B cell (primary cell): ENCODE measurements at regions not wholly inside any gene's neighbourhood (a gene's known extent, or its start where the extent isn't known, plus 50 kb on each side); places are given as distances from the start of the nearest gene placed in this dataset.

Experiments used
- ATAC-seq: fragments of 200-7000 bp; cut with Tn5 transposase; one replicate; pipeline ENCODE4 v1.10.0; 2021; ENCODE audit warnings: low read depth, mild to moderate bottlenecking, moderate number of reproducible peaks, moderate library complexity
- CTCF ChIA-PET: fragments of 350-600 bp; sonication (Branson Sonifier 250); formaldehyde crosslinking; loops from one replicate; lab custom pipeline; 2021; ENCODE audit warnings: antibody characterized with exemption, inconsistent platforms; lab: Charles Lee
- POLR2A ChIA-PET: fragments of 350-600 bp; sonication (Branson Sonifier 250); formaldehyde crosslinking; loops from one replicate; lab custom pipeline; 2021; ENCODE audit warnings: antibody characterized with exemption; lab: Charles Lee
- DNase-seq: peaks from one replicate; pipeline ENCODE4 v3.0.0; 2013
- H2AFZ ChIP-seq: 2 replicates; pipeline ENCODE4 v1.6.1; 2012; ENCODE audit warnings: mild to moderate bottlenecking, low read depth, low read length; ENCODE audit not compliant: insufficient read depth, poor library complexity, severe bottlenecking
- H3K27ac ChIP-seq, 2 donors: 1 replicate in 1 of 2; 2 replicates in 1 of 2; pipeline ENCODE4 v1.5.1; 2012 to 2013; ENCODE audit warnings: low read length in 2 of 2, mild to moderate bottlenecking in 2 of 2, moderate library complexity in 1 of 2
- H3K27me3 ChIP-seq, 4 experiments: fragments of 200-600 bp in 1 of 4; sonication (generic) in 1 of 4; replicated peaks in 1 of 4; 1 replicate in 2 of 4; 2 replicates in 2 of 4; pipeline versions ENCODE4 v1.6.1 to v1.7.0; 2013 to 2016; ENCODE audit warnings: low read length in 3 of 4, mild to moderate bottlenecking in 2 of 4, mixed read lengths in 1 of 4, moderate library complexity in 1 of 4; ENCODE audit not compliant: insufficient read depth in 4 of 4, control insufficient read depth in 3 of 4; ENCODE audit errors: control extremely low read depth in 1 of 4
- H3K36me3 ChIP-seq, 2 experiments: replicated peaks in 1 of 2; 1 replicate in 1 of 2; 2 replicates in 1 of 2; pipeline versions ENCODE4 v1.6.1 to v1.7.1; 2013; ENCODE audit warnings: low read length in 1 of 2; ENCODE audit not compliant: insufficient read depth in 2 of 2, control insufficient read depth in 1 of 2; ENCODE audit errors: control extremely low read depth in 1 of 2, extremely low read depth in 1 of 2
- H3K4me1 ChIP-seq, 2 donors: fragments of 200-600 bp in 1 of 2; sonication (generic) in 1 of 2; 1 replicate in 1 of 2; 2 replicates in 1 of 2; pipeline versions ENCODE4 v1.5.1 to v1.6.1; 2013 to 2017; ENCODE audit warnings: low read length in 2 of 2; ENCODE audit not compliant: control insufficient read depth in 2 of 2, insufficient read depth in 2 of 2
- H3K4me2 ChIP-seq: replicated peaks from 2 replicates; pipeline ENCODE3; 2012; ENCODE audit warnings: mild to moderate bottlenecking, low read depth, low read length; ENCODE audit not compliant: poor library complexity, severe bottlenecking
- H3K4me3 ChIP-seq, 5 experiments: fragments of 200-600 bp in 1 of 5; sonication (generic) in 1 of 5; 1 replicate in 3 of 5; 2 replicates in 2 of 5; pipeline versions ENCODE4 v1.5.1 to v1.7.0; 2011 to 2016; ENCODE audit warnings: low read length in 4 of 5, mild to moderate bottlenecking in 4 of 5, low read depth in 2 of 5, control low read depth in 1 of 5, moderate library complexity in 1 of 5; ENCODE audit not compliant: insufficient read depth in 1 of 5; ENCODE audit errors: control extremely low read depth in 1 of 5, extremely low read depth in 1 of 5
- H3K79me2 ChIP-seq: fragments of 200-600 bp; sonication (generic); one replicate; pipeline ENCODE4 v1.6.0; 2016; ENCODE audit warnings: low read length; ENCODE audit not compliant: control insufficient read depth, insufficient read depth
- H3K9ac ChIP-seq: fragments of 200-600 bp; sonication (generic); 2 replicates; pipeline ENCODE4 v1.6.1; 2017; ENCODE audit warnings: mild to moderate bottlenecking, low read length, moderate library complexity
- H3K9me3 ChIP-seq, 3 donors: one replicate each; pipeline versions ENCODE4 v1.6.1 to v1.7.1; 2013; ENCODE audit warnings: low read length in 2 of 3; ENCODE audit not compliant: control insufficient read depth in 2 of 3, insufficient read depth in 1 of 3; ENCODE audit errors: control extremely low read depth in 1 of 3
- H4K20me1 ChIP-seq: 2 replicates; pipeline ENCODE4 v1.6.0; 2012; ENCODE audit warnings: mild to moderate bottlenecking, low read length; ENCODE audit not compliant: insufficient read depth, control insufficient read depth, poor library complexity, severe bottlenecking
- H3K27ac Mint-ChIP-seq: one replicate; pipeline ENCODE4 v1.8.0; 2021; ENCODE audit warnings: mixed read lengths
- H3K27me3 Mint-ChIP-seq: one replicate; pipeline ENCODE4 v1.8.0; 2021; ENCODE audit warnings: mixed read lengths
- H3K4me1 Mint-ChIP-seq: one replicate; pipeline ENCODE4 v1.8.0; 2021; ENCODE audit warnings: mixed read lengths
- H3K4me3 Mint-ChIP-seq: one replicate; pipeline ENCODE4 v1.8.0; 2021; ENCODE audit warnings: mixed read lengths
- H3K9me3 Mint-ChIP-seq: one replicate; pipeline ENCODE4 v1.8.0; 2022; ENCODE audit warnings: mixed read lengths; ENCODE audit not compliant: insufficient read depth
- EZH2 ChIP-seq: IDR thresholded peaks from 2 replicates; pipeline ENCODE4 v1.6.1; 2012; ENCODE audit warnings: borderline replicate concordance, low read depth, mild to moderate bottlenecking, moderate library complexity, low read length; ENCODE audit not compliant: insufficient read depth, poor library complexity, severe bottlenecking
- WGBS: methylation state at CpG from one replicate; pipeline ENCODE4 v1.1.5; 2013; ENCODE audit warnings: missing lambda C conversion rate; ENCODE audit not compliant: insufficient coverage; 5-methylcytosine and 5-hydroxymethylcytosine counted together
- intact Hi-C: fragments of 100-400 bp; cut with micrococcal nuclease; formaldehyde crosslinking; loops from one replicate; pipeline ENCODE4 v1.10.0; 2022
- TF ChIP-seq, protein P1 (sequence below): fragments of 200-600 bp; IDR thresholded peaks from one replicate; pipeline ENCODE4 v1.8.0; 2022; ENCODE audit warnings: antibody characterized with exemption, mild to moderate bottlenecking

DNA sequence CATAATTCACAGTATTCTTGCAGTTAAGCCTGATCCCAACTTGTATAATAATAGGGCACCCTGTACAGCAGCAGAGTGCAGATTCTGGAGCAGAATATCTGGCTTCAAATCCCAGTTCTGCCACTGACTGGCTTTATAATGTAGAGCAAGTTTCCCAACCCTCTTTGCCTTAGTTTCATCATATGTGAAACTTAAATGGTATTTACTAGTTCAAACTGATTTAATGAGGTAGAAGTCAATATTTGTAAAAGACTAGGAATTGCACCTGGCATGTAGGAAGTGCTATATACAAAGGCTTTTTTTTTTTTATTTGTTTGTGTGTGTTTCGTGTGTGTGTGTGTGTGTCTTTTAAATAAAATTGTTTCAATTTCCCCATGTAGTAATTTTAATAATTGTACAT lies 125.9 kb downstream of the CCER1 start:
- Histone ChIP-seq H3K4me1 (no peaks in the 10 kb centered on the region), H3K36me3 (no peaks in the 10 kb centered on the region), H3K27ac (no peak overlapping the region), H3K79me2 (no peaks in the 10 kb centered on the region), H3K27me3 (no peaks in the 10 kb centered on the region), H4K20me1 (no peaks in the 10 kb centered on the region), H3K9ac (no peak overlapping the region), H3K4me2 (no peak overlapping the region), H3K9me3 (no peaks in the 10 kb centered on the region), H2AFZ (no peak overlapping the region), H3K4me3 (no peak overlapping the region)
- Mint-ChIP-seq H3K4me3 (no peak overlapping the region), H3K4me1 (peaks cover 9% of the 10 kb centered on the region), H3K27ac (no peak overlapping the region), H3K9me3 (no peaks in the 10 kb centered on the region), H3K27me3 (no peaks in the 10 kb centered on the region)
- CTCF ChIA-PET: no interaction called here
- POLR2A ChIA-PET: no interaction called here
- TF ChIP-seq, protein P1, sequence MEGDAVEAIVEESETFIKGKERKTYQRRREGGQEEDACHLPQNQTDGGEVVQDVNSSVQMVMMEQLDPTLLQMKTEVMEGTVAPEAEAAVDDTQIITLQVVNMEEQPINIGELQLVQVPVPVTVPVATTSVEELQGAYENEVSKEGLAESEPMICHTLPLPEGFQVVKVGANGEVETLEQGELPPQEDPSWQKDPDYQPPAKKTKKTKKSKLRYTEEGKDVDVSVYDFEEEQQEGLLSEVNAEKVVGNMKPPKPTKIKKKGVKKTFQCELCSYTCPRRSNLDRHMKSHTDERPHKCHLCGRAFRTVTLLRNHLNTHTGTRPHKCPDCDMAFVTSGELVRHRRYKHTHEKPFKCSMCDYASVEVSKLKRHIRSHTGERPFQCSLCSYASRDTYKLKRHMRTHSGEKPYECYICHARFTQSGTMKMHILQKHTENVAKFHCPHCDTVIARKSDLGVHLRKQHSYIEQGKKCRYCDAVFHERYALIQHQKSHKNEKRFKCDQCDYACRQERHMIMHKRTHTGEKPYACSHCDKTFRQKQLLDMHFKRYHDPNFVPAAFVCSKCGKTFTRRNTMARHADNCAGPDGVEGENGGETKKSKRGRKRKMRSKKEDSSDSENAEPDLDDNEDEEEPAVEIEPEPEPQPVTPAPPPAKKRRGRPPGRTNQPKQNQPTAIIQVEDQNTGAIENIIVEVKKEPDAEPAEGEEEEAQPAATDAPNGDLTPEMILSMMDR: no peak
- TF ChIP-seq EZH2: no peak
- no CpG with 5 or more reads among the region's 1 CpG for WGBS
- intact Hi-C loops: no loop called here
- no peak for DNase-seq
- no peak for ATAC-seq

DNA sequence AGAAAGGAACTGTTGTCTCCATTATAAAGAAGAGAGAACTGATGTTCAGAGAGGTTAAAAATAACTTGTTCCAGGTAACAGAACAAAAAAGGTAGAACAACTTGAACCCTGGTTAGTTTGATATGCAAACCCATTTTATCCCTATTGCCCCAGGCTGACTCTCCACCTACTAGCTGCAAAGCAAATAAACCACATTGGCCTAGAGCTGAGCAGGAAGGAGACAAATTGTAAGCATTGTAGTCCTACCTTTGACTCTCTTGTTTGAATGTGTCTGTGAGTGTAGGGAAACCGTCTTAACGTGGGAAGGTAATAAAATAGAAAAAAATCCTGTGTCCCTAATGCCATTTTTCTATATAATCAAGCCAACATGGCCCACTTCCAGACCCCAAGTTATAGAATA lies 126.4 kb downstream of the CCER1 start:
- Mint-ChIP-seq H3K27ac (no peak overlapping the region), H3K4me3 (no peak overlapping the region), H3K27me3 (no peaks in the 10 kb centered on the region), H3K9me3 (no peaks in the 10 kb centered on the region), H3K4me1 (peaks cover 9% of the 10 kb centered on the region)
- peaks cover 0 to 2% (median 0%) of the 10 kb centered on the region in 3 donors for H3K9me3 ChIP-seq
- H3K4me3 ChIP-seq: no peak overlapping the region
- H3K79me2 ChIP-seq: no peaks in the 10 kb centered on the region
- no peak overlapping the region for H3K9ac ChIP-seq
- H2AFZ ChIP-seq: no peak overlapping the region
- H3K36me3 ChIP-seq: no peaks in the 10 kb centered on the region
- DNase-seq (no peak), ATAC-seq (no peak)
- intact Hi-C loops: no loop called here
- no peak overlapping the region for H3K27ac ChIP-seq
- ChIA-PET CTCF (no interaction called here), POLR2A (no interaction called here)
- no CpG with 5 or more reads among the region's 2 CpGs for WGBS
- H4K20me1 ChIP-seq: no peaks in the 10 kb centered on the region
- no peak overlapping the region for H3K4me2 ChIP-seq
- TF ChIP-seq, protein P1: no peak
- no peak for TF ChIP-seq EZH2
- H3K27me3 ChIP-seq: no peaks in the 10 kb centered on the region
- no peaks in the 10 kb centered on the region for H3K4me1 ChIP-seq
